Activated naive CD4-positive, alpha-beta T cell treated with anti-CD3 and anti-CD28 coated beads, Interleukin-2, amount 10 ng/mL, durations not matched to agents 7 days and 5 days (primary cell): ENCODE measurements at regions not wholly inside any gene's neighbourhood (a gene's known extent, or its start where the extent isn't known, plus 50 kb on each side); places are given as distances from the start of the nearest gene placed in this dataset.
A peak's percentile ranks its signal among the peaks of the same experiment; 100 is the strongest.
"Not testable (repeated sequence)": the region's sequence is repeated elsewhere in the genome, so short reads cannot be mapped to it uniquely, and the experiment has no call there.

Source experiments
- CTCF ChIA-PET: fragments of 350-600 bp; sonication (Branson Sonifier 250); formaldehyde crosslinking; loops from one replicate; lab custom pipeline; 2021; ENCODE audit warnings: antibody characterized with exemption; lab: Charles Lee
- DNase-seq: peaks from one replicate; pipeline ENCODE4 v3.0.0-alpha.2; 2020
- H3K27ac Mint-ChIP-seq: one replicate; pipeline ENCODE4 v1.8.0; 2021; ENCODE audit warnings: mild to moderate bottlenecking, moderate library complexity, mixed read lengths
- H3K27me3 Mint-ChIP-seq: one replicate; pipeline ENCODE4 v1.8.0; 2021; ENCODE audit warnings: mild to moderate bottlenecking, mixed read lengths
- H3K36me3 Mint-ChIP-seq: one replicate; pipeline ENCODE4 v1.8.0; 2021; ENCODE audit warnings: mixed read lengths
- H3K4me1 Mint-ChIP-seq: one replicate; pipeline ENCODE4 v1.8.0; 2021; ENCODE audit warnings: mixed read lengths
- H3K4me3 Mint-ChIP-seq: one replicate; pipeline ENCODE4 v1.8.0; 2021; ENCODE audit warnings: mild to moderate bottlenecking, moderate library complexity, mixed read lengths
- H3K9me3 Mint-ChIP-seq: one replicate; pipeline ENCODE4 v1.8.0; 2021; ENCODE audit warnings: mixed read lengths

- H3K27me3 Mint-ChIP-seq: peaks cover 60% of the 10 kb centered on the region
- H3K9me3 Mint-ChIP-seq: no peaks in the 10 kb centered on the region
- CTCF ChIA-PET: interaction anchor here (0.6 kb wide), 1 partner anchor 9 kb away, joined by 3 read pairs; no protein-coding TSS in a partner anchor
- H3K4me3 Mint-ChIP-seq: peak overlapping the region; percentile 58
- H3K27ac Mint-ChIP-seq: peak overlapping the region; percentile 92
- peak; percentile 81 for DNase-seq
- H3K36me3 Mint-ChIP-seq: peaks cover 1% of the 10 kb centered on the region
- H3K4me1 Mint-ChIP-seq: peaks cover 32% of the 10 kb centered on the region
These were observed 127.4 kb upstream of the AFDN start for GRCh38 chr6:167699141-167699931.

- DNase-seq: no peak
- Mint-ChIP-seq H3K27me3 (peaks cover 69% of the 10 kb centered on the region), H3K4me3 (no peak overlapping the region), H3K27ac (peak overlapping the region; percentile 92), H3K36me3 (peaks cover 1% of the 10 kb centered on the region), H3K4me1 (peaks cover 38% of the 10 kb centered on the region), H3K9me3 (no peaks in the 10 kb centered on the region)
- CTCF ChIA-PET: interaction anchor here (0.6 kb wide), 1 partner anchor 10 kb away, joined by 3 read pairs; no protein-coding TSS in a partner anchor
These were observed 126.5 kb upstream of the AFDN start for GRCh38 chr6:167700199-167700598.

GRCh38 chr6:167701010-167701409 is 125.7 kb upstream of the AFDN start:
- Mint-ChIP-seq H3K27ac (no peak overlapping the region), H3K27me3 (peaks cover 72% of the 10 kb centered on the region), H3K9me3 (no peaks in the 10 kb centered on the region), H3K36me3 (peaks cover 1% of the 10 kb centered on the region), H3K4me1 (peaks cover 46% of the 10 kb centered on the region), H3K4me3 (no peak overlapping the region)
- CTCF ChIA-PET: no interaction called here
- DNase-seq: no peak

- Mint-ChIP-seq H3K27me3 (peaks cover 77% of the 10 kb centered on the region), H3K36me3 (peaks cover 1% of the 10 kb centered on the region), H3K9me3 (no peaks in the 10 kb centered on the region), H3K27ac (peak overlapping the region; percentile 6), H3K4me1 (peaks cover 59% of the 10 kb centered on the region), H3K4me3 (no peak overlapping the region)
- CTCF ChIA-PET: no interaction called here
- DNase-seq: no peak
These were observed 124.4 kb upstream of the AFDN start for GRCh38 chr6:167702241-167702827.

- CTCF ChIA-PET: no interaction called here
- peaks cover 1% of the 10 kb centered on the region for H3K36me3 Mint-ChIP-seq
- H3K4me3 Mint-ChIP-seq: no peak overlapping the region
- peaks cover 57% of the 10 kb centered on the region for H3K4me1 Mint-ChIP-seq
- no peaks in the 10 kb centered on the region for H3K9me3 Mint-ChIP-seq
- no peak for DNase-seq
- H3K27ac Mint-ChIP-seq: no peak overlapping the region
- peaks cover 77% of the 10 kb centered on the region for H3K27me3 Mint-ChIP-seq
These were observed 123.4 kb upstream of the AFDN start for GRCh38 chr6:167703347-167703746.

- CTCF ChIA-PET: no interaction called here
- Mint-ChIP-seq H3K36me3 (peaks cover 1% of the 10 kb centered on the region), H3K4me1 (peaks cover 61% of the 10 kb centered on the region), H3K27me3 (peaks cover 78% of the 10 kb centered on the region), H3K9me3 (no peaks in the 10 kb centered on the region), H3K27ac (no peak overlapping the region), H3K4me3 (no peak overlapping the region)
- no peak for DNase-seq
These were observed 122.9 kb upstream of the AFDN start for GRCh38 chr6:167703781-167704180.

GRCh38 chr6:167704396-167704901 is 122.3 kb upstream of the AFDN start:
- Mint-ChIP-seq H3K27me3 (peaks cover 78% of the 10 kb centered on the region), H3K36me3 (no peaks in the 10 kb centered on the region), H3K9me3 (no peaks in the 10 kb centered on the region), H3K4me3 (no peak overlapping the region), H3K4me1 (peaks cover 61% of the 10 kb centered on the region), H3K27ac (no peak overlapping the region)
- CTCF ChIA-PET: no interaction called here
- no peak for DNase-seq

- Mint-ChIP-seq H3K9me3 (no peaks in the 10 kb centered on the region), H3K4me3 (no peak overlapping the region), H3K27ac (no peak overlapping the region), H3K36me3 (no peaks in the 10 kb centered on the region), H3K27me3 (peaks cover 84% of the 10 kb centered on the region), H3K4me1 (peaks cover 52% of the 10 kb centered on the region)
- CTCF ChIA-PET: no interaction called here
- DNase-seq: no peak
These were observed 121.4 kb upstream of the AFDN start for GRCh38 chr6:167705211-167705750.

GRCh38 chr6:167706313-167707109 is 120.2 kb upstream of the AFDN start:
- Mint-ChIP-seq H3K4me3 (peak overlapping the region; percentile 61), H3K36me3 (no peaks in the 10 kb centered on the region), H3K4me1 (peaks cover 42% of the 10 kb centered on the region), H3K9me3 (no peaks in the 10 kb centered on the region), H3K27me3 (peaks cover 89% of the 10 kb centered on the region), H3K27ac (peak overlapping the region; percentile 82)
- CTCF ChIA-PET: interaction anchor here (0.5 kb wide), 1 partner anchor 95 kb away, joined by 3 read pairs; no protein-coding TSS in a partner anchor
- DNase-seq: peak; percentile 82

GRCh38 chr6:167707686-167708500 is 118.8 kb upstream of the AFDN start:
- no peak overlapping the region for H3K27ac Mint-ChIP-seq
- CTCF ChIA-PET: no interaction called here
- H3K36me3 Mint-ChIP-seq: no peaks in the 10 kb centered on the region
- DNase-seq: no peak
- peaks cover 93% of the 10 kb centered on the region for H3K27me3 Mint-ChIP-seq
- no peaks in the 10 kb centered on the region for H3K9me3 Mint-ChIP-seq
- peaks cover 38% of the 10 kb centered on the region for H3K4me1 Mint-ChIP-seq
- H3K4me3 Mint-ChIP-seq: no peak overlapping the region

GRCh38 chr6:167708501-167709094 is 118.1 kb upstream of the AFDN start:
- Mint-ChIP-seq H3K4me1 (peaks cover 38% of the 10 kb centered on the region), H3K4me3 (no peak overlapping the region), H3K36me3 (no peaks in the 10 kb centered on the region), H3K27ac (no peak overlapping the region), H3K27me3 (peaks cover 96% of the 10 kb centered on the region), H3K9me3 (no peaks in the 10 kb centered on the region)
- DNase-seq: no peak
- CTCF ChIA-PET: no interaction called here

- H3K27me3 Mint-ChIP-seq: peaks cover 96% of the 10 kb centered on the region
- no peaks in the 10 kb centered on the region for H3K36me3 Mint-ChIP-seq
- CTCF ChIA-PET: no interaction called here
- H3K4me1 Mint-ChIP-seq: peaks cover 38% of the 10 kb centered on the region
- H3K4me3 Mint-ChIP-seq: no peak overlapping the region
- no peak for DNase-seq
- no peaks in the 10 kb centered on the region for H3K9me3 Mint-ChIP-seq
- no peak overlapping the region for H3K27ac Mint-ChIP-seq
These were observed 117.5 kb upstream of the AFDN start for GRCh38 chr6:167709196-167709595.

GRCh38 chr6:167709776-167710336 is 116.9 kb upstream of the AFDN start:
- Mint-ChIP-seq H3K27me3 (peaks cover 94% of the 10 kb centered on the region), H3K4me1 (peaks cover 34% of the 10 kb centered on the region)
- CTCF ChIA-PET, H3K36me3 Mint-ChIP-seq, H3K27ac Mint-ChIP-seq, H3K9me3 Mint-ChIP-seq, DNase-seq, H3K4me3 Mint-ChIP-seq: not testable (repeated sequence)
